GM19324 (cell line): ENCODE measurements at regions not wholly inside any gene's neighbourhood (a gene's known extent, or its start where the extent isn't known, plus 50 kb on each side); places are given as distances from the start of the nearest gene placed in this dataset.
"Not testable (repeated sequence)": the region's sequence is repeated elsewhere in the genome, so short reads cannot be mapped to it uniquely, and the experiment has no call there.

Experiments
- ATAC-seq: cut with Tn5 transposase; IDR thresholded peaks from one replicate; pipeline ENCODE4 v1.9.1; 2021; ENCODE audit warnings: mild to moderate bottlenecking, moderate library complexity; ENCODE audit not compliant: unreplicated experiment, low FRiP score

- ATAC-seq, result not testable (repeated sequence)
Measured at GRCh38 chr12:131247875-131248274, 294.2 kb downstream of the ADGRD1 start.

DNA sequence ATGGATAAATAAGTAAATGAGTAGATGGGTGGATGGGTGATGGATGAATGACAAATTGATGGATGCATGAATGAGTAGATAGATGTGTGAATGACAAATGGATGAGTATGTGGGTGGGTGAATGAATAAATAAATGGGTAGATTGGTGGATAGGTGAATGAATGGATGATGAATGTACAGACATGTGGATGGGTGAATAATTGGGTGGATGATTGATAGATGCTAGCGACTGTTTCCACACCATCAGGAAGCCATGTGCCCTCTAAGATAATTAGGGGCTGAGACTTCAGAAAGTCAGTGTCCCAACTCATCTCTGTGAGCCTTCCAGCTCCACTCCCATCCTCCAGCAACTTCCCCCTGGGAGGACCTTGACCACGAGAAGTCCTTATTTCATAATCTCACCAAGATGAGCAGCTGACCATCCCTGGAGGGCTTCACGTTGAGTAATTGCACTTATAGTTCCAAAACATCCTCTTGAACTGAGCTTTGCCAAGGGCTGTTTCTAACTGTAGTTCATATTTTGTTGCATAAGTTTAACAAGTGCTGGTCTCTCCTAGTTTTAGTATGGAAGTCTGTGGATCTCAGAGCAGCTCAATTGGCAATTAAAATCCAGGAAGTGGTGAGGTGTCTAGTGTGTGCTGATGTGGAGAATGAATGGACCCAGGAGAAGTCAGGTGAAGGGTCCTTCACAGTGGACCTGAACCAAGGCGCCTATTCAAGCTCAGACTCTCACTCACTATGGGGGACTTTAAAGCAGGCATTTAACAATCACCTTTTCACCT lies 295.7 kb downstream of the ADGRD1 start:
- ATAC-seq, result no peak

- ATAC-seq, result no peak
Measured at GRCh38 chr12:131250028-131250950, 296.6 kb downstream of the ADGRD1 start.

- ATAC-seq, result no peak
Measured at GRCh38 chr12:131250951-131251315, 297.2 kb downstream of the ADGRD1 start.

DNA sequence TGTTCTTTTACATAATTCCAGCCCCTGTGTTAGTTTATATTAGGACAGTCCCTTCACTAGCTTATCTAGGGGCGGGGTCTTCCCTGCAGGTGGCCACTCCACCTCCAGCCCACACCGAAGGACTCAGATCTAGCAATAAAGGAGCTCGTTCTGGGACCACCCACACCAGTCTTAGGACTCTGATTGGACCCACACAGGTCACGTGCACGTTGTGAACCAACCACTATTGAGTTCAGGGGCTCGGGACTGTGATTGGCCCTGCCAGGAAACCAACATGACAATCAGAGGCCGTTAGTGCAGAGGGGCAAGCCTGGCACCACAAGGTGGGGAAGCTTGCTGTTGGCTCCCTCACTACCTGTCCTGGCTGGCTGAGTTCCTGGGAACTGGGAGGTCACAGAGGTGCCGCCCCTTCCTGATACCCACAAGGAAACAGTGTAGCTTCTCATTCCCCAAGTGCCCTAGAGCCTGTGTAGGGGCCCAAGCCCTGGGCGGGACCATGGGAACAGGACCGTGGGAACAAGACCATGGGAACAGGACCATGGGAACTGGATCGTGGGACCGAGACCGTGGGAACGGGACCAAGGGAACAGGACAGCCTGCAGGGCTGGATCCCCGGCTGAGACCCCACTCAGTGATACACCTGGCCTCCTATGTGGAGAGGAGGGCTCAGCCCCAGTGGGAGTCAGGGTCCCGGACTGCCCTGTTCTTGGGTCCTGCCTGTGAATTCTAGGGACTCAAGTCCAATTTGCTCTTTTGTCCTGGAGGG lies 297.8 kb downstream of the ADGRD1 start:
- no peak for ATAC-seq

- ATAC-seq, result no peak
Measured at GRCh38 chr12:131253376-131254026, 299.8 kb downstream of the ADGRD1 start.

DNA sequence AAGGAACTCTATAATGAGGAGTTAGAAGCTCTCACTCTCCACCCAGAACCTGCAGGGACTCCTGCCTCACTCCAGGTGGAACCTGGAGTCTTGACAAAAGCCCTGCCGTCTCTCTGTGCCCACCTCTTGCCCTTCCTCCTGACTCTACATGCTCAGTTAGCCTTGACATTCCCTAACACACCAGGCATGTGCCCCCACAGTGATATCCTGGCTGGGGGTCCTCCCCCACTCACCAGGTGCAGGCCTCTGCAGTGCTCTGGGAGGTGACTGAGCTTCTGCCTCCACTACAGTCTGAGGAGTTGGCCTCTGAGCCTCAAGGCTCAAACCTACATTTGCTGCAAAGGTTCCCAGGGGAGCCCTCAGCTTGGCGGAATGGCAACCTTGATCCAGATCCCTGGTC lies 300.7 kb downstream of the ADGRD1 start:
- ATAC-seq, result no peak

- ATAC-seq, result no peak
Measured at GRCh38 chr12:131258398-131258797, 304.7 kb downstream of the ADGRD1 start.

GRCh38 chr12:131260251-131260905 lies 306.7 kb downstream of the ADGRD1 start:
- ATAC-seq, result no peak

DNA sequence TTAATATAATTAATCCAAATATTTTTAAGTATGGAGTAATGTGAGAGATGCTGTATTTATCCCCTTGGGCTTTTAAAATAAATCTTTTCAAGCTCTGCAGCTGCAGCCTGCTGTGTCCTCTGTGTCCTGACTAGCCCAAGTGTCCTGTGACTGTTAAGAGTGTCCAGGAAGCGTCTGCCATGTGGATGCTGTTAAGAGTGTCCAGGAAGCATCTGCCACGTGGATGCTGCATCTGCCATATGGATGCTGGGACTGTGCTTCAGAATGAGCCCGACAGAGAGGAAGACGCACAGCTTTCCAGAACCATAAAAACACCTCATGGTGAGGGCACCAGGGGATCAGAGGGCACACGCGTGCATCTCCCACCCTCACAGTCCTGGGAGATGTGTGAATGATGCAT lies 307.2 kb downstream of the ADGRD1 start:
- no peak for ATAC-seq

DNA sequence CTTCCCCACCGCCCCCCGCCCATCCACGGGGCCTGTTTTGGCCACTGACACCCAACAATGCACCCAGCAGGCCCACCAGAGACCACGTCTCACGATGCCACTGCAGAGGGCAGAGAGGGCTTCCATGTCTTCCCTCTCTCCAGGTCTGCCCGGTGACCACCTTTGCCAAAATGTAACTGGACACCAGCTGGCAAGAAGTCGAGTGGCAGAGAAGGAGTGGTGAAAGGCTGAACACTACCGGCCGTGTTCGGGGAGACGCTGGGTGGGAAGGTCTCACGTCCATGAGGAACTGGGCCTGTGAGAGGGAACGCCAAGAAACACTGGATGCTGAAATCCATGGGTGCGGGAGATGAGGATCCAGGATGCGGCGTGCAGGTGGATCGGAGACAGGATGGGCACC lies 308.2 kb downstream of the ADGRD1 start:
- no peak for ATAC-seq

- ATAC-seq, result no peak
Measured at GRCh38 chr12:131263626-131264025, 309.9 kb downstream of the ADGRD1 start.

- no peak for ATAC-seq
Measured at GRCh38 chr12:131264635-131265034, 310.9 kb downstream of the ADGRD1 start.

DNA sequence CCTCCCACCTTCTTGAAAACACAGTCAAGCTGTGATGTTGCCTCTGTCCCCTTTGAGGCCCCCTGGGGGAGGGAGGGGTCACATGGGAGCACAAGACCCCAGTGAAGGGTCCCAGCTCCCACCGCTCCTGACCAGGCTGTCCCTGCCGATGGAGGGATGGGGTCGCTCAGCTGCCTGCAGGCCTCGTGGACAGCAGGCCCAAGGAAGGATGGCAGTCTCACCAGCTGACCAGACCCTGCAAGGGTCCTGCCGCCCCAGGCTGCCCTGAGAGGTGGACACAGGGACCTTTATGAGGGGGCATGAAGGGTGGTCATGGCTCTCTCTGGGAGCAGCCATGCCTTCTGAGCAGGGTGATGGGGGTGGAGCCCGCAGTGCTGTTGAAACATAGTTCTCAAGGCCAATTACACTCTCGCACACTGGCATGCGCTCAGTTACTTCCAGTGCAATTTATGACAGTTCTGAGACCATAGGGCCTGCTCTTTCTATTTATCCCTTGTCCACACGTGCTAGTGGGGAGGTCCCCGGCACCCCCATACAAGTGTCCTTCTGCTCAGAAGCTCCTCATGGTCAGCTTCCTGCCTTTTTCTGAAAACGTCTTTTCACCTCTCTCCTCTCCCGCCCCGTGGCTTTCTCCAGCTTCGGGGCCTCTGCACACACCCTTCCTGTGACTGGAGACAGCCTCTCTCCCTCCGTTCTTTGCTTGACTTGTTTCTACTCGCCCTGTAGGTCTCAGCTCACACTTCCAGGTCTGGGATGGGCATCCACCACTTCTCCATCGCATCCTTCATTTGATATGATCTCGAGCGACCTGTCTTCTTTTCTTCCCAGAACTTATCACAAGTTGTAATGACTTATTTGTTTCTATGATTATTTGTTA lies 313.1 kb downstream of the ADGRD1 start:
- ATAC-seq, result no peak

DNA sequence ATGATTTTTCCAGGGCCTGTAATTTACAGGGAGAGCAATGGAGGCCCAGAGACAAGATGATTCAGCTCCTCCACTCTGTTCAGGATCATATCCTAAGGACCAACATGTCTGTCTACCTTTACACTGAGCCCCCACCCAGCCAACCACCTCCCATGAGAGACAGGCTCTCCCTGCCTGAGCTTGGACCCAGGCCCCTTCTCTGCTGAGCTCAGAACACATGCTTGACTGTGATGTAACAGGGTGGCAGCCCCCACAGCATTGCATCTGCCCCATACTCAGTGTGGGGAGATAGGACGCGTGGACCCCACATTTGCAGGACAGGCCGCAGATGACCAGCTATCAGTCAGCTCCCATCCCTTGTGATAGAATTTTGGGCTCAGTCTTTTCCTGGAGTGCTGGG lies 313.9 kb downstream of the ADGRD1 start:
- no peak for ATAC-seq

GRCh38 chr12:131268123-131268522 lies 314.4 kb downstream of the ADGRD1 start:
- ATAC-seq, result not testable (repeated sequence)

- ATAC-seq, result not testable (repeated sequence)
Measured at GRCh38 chr12:131268571-131268970, 314.9 kb downstream of the ADGRD1 start.

GRCh38 chr12:131269551-131269950 lies 315.8 kb downstream of the ADGRD1 start:
- ATAC-seq, result no peak

DNA sequence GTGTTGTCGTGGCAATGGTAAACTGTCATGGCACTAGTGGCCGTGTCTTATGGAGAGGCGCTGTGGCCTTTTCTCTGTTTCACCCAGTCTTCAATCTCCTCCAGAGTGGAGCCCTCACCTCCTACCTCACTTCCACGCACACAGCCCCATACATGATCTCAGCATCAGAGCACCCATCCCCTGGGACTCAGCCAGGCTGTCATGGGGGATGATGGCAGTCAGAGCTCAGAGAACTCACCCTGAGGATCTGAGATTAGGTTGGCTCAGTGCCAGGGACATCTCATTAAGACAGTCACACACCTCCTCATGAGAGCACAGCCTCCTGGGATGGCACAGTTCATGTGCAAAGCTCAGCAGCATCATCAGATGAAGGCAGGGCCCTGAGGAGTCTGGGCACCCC lies 316.3 kb downstream of the ADGRD1 start:
- not testable (repeated sequence) for ATAC-seq
